ENCODE measurements at regions not wholly inside any gene's neighbourhood (a gene's known extent, or its start where the extent isn't known, plus 50 kb on each side); places are given as distances from the start of the nearest gene placed in this dataset.

GRCh38 chr1:157237522-157237921, 99.3 kb upstream of the ETV3 start:
- TF ChIP-seq CTCF (IDR thresholded peaks at IDR 0.05) (no peak), EP300 (IDR thresholded peaks at IDR 0.05) (no peak), POLR2A (IDR thresholded peaks at IDR 0.05) (no peak)
